ENCODE measurements at regions not wholly inside any gene's neighbourhood (a gene's known extent, or its start where the extent isn't known, plus 50 kb on each side); places are given as distances from the start of the nearest gene placed in this dataset.

DNA sequence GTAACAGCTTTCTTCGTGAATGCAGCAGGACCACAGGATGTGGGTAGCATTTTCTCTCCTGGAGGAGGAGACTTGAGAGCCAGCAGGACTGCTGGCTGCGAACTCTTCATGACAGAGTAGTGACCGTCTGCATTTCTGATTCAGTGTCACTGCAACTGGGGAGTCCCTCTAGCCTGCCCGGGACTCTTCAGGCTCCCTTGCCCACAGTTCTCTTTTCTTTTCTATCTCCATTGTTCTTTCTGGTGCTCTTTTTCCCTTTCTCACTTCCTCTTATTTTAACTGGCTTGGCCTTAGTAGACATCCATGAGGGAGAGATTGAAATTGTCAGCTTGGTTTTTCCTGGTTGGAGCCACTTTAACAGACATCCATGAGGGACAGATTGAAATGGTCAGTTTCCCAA is 49.9 kb upstream of the P2RY1 start:
- no peak for DNase-seq

Data from CD4-positive, alpha-beta T cell treated with Interferon gamma for 1 hour (primary cell).